ENCODE measurements at regions not wholly inside any gene's neighbourhood (a gene's known extent, or its start where the extent isn't known, plus 50 kb on each side); places are given as distances from the start of the nearest gene placed in this dataset.

- TF ChIP-seq ZNF16 (tag by site-specific recombination; IDR thresholded peaks at IDR 0.05; ENCODE audit: low read depth) (no peak), ZNF292 (tag by site-specific recombination; IDR thresholded peaks at IDR 0.05; ENCODE audit: borderline replicate concordance, low read depth) (no peak), ZNF239 (tag by site-specific recombination; IDR thresholded peaks at IDR 0.05) (no peak), BCL6B (tag by site-specific recombination; IDR thresholded peaks at IDR 0.05) (no peak)
- H3K9me3 ChIP-seq (ENCODE audit: control insufficient read depth, insufficient read depth, low read depth, low read length), result no peaks in the 10 kb centered on the region
- H3K27ac ChIP-seq (ENCODE audit: extremely low read depth, low read depth, low read length), result no peak overlapping the region
- no peaks in the 10 kb centered on the region for H3K4me1 ChIP-seq (ENCODE audit: control insufficient read depth, insufficient read depth, low read length)
- no peak overlapping the region for H3K4me3 ChIP-seq (ENCODE audit: low read depth, low read length)
- POLR2A ChIA-PET, result no interaction called here
- H3K36me3 ChIP-seq (ENCODE audit: control insufficient read depth in 2 of 2, insufficient read depth in 1 of 2, low read length in 2 of 2), result no peaks in the 10 kb centered on the region
- CTCF ChIA-PET, result no interaction called here
These were observed 286.2 kb upstream of the MDGA2 start for GRCh38 chr14:47961634-47962033.

GRCh38 chr14:47959740-47960139 is 284.3 kb upstream of the MDGA2 start:
- ChIA-PET CTCF (interaction anchor here (0.9 kb wide), 1 partner anchor 42 kb away, joined by 3 read pairs; no protein-coding TSS in a partner anchor), POLR2A (no interaction called here)
- Histone ChIP-seq H3K4me3 (ENCODE audit: low read depth, low read length) (no peak overlapping the region), H3K27ac (ENCODE audit: extremely low read depth, low read depth, low read length) (no peak overlapping the region), H3K4me1 (ENCODE audit: control insufficient read depth, insufficient read depth, low read length) (no peaks in the 10 kb centered on the region), H3K9me3 (ENCODE audit: control insufficient read depth, insufficient read depth, low read depth, low read length) (no peaks in the 10 kb centered on the region), H3K36me3 (ENCODE audit: control insufficient read depth in 2 of 2, insufficient read depth in 1 of 2, low read length in 2 of 2) (no peaks in the 10 kb centered on the region)
- TF ChIP-seq ZNF843 (tag by site-specific recombination; IDR thresholded peaks at IDR 0.05) (no peak), ZNF24 (tag by site-specific recombination; IDR thresholded peaks at IDR 0.05) (no peak), BCL11B (tag by site-specific recombination; IDR thresholded peaks at IDR 0.05; ENCODE audit: low read depth) (no peak), IKZF3 (tag by site-specific recombination; IDR thresholded peaks at IDR 0.05) (no peak)

- POLR2A ChIA-PET, result no interaction called here
- CTCF ChIA-PET, result no interaction called here
- H3K4me1 ChIP-seq (ENCODE audit: control insufficient read depth, insufficient read depth, low read length), result no peaks in the 10 kb centered on the region
- TF ChIP-seq ZNF501 (tag by site-specific recombination; IDR thresholded peaks at IDR 0.05) (no peak), ZNF350 (tag by site-specific recombination; IDR thresholded peaks at IDR 0.05) (no peak), ZNF148 (tag by site-specific recombination; IDR thresholded peaks at IDR 0.05; ENCODE audit: borderline replicate concordance) (no peak), SP3 (tag by site-specific recombination; IDR thresholded peaks at IDR 0.05) (no peak), PRDM4 (tag by site-specific recombination; IDR thresholded peaks at IDR 0.05) (no peak), ZNF140 (tag by site-specific recombination; IDR thresholded peaks at IDR 0.05) (no peak), ZNF133 (tag by site-specific recombination; IDR thresholded peaks at IDR 0.05) (no peak), ZNF621 (tag by site-specific recombination; IDR thresholded peaks at IDR 0.05) (no peak), ZNF26 (tag by site-specific recombination; IDR thresholded peaks at IDR 0.05) (no peak), SALL2 (tag by site-specific recombination; IDR thresholded peaks at IDR 0.05; ENCODE audit: borderline replicate concordance) (no peak), ZNF548 (tag by site-specific recombination; IDR thresholded peaks at IDR 0.05) (no peak), ZSCAN4 (tag by site-specific recombination; IDR thresholded peaks at IDR 0.05) (no peak), KLF9 (tag by site-specific recombination; IDR thresholded peaks at IDR 0.05; ENCODE audit: low read depth) (no peak), ZNF544 (tag by site-specific recombination; IDR thresholded peaks at IDR 0.05) (no peak), GLI4 (tag by site-specific recombination; IDR thresholded peaks at IDR 0.05) (no peak), ZNF169 (tag by site-specific recombination; IDR thresholded peaks at IDR 0.05) (no peak)
These were observed 273.6 kb upstream of the MDGA2 start for GRCh38 chr14:47949006-47949405.

More at GRCh38 chr14:47949006-47949405, 273.6 kb upstream of the MDGA2 start:
- no peak overlapping the region for H3K27ac ChIP-seq (ENCODE audit: extremely low read depth, low read depth, low read length)
- no peaks in the 10 kb centered on the region for H3K9me3 ChIP-seq (ENCODE audit: control insufficient read depth, insufficient read depth, low read depth, low read length)
- no peak overlapping the region for H3K4me3 ChIP-seq (ENCODE audit: low read depth, low read length)
- no peaks in the 10 kb centered on the region for H3K36me3 ChIP-seq (ENCODE audit: control insufficient read depth in 2 of 2, insufficient read depth in 1 of 2, low read length in 2 of 2)
